Caki2 (cell line): ENCODE measurements at regions not wholly inside any gene's neighbourhood (a gene's known extent, or its start where the extent isn't known, plus 50 kb on each side); places are given as distances from the start of the nearest gene placed in this dataset.

ENCODE experiments used
- DNase-seq: peaks from one replicate; pipeline ENCODE4 v3.0.0-alpha.2; 2015; ENCODE audit warnings: low read depth
- in situ Hi-C: cut with HindIII; loops from 2 replicates; pipeline ENCODE4 v1.10.0; 2016; ENCODE audit warnings: low sequenced_read_pairs, low pct_unique_long_range_greater_than_20kb, mixed read lengths

GRCh38 chr3:71973274-71974030 lies 188.5 kb upstream of the PROK2 start:
- in situ Hi-C loops: no loop called here
- peak; percentile 27 for DNase-seq

- in situ Hi-C loops: no loop called here
- DNase-seq: peak; percentile 50
These were observed 187.1 kb upstream of the PROK2 start for GRCh38 chr3:71972031-71972430.

- in situ Hi-C loops: no loop called here
- DNase-seq: no peak
These were observed 183.6 kb upstream of the PROK2 start for GRCh38 chr3:71968544-71968943.

GRCh38 chr3:71966185-71966584 lies 181.2 kb upstream of the PROK2 start:
- in situ Hi-C loops: no loop called here
- DNase-seq: no peak

GRCh38 chr3:71964170-71964569 lies 179.2 kb upstream of the PROK2 start:
- no peak for DNase-seq
- in situ Hi-C loops: no loop called here

- no peak for DNase-seq
- in situ Hi-C loops: no loop called here
These were observed 177.8 kb upstream of the PROK2 start for GRCh38 chr3:71962561-71963240.

GRCh38 chr3:71961891-71962290 lies 176.9 kb upstream of the PROK2 start:
- in situ Hi-C loops: no loop called here
- no peak for DNase-seq

GRCh38 chr3:71961378-71961777 lies 176.4 kb upstream of the PROK2 start:
- in situ Hi-C loops: no loop called here
- DNase-seq: no peak

- in situ Hi-C loops: no loop called here
- no peak for DNase-seq
These were observed 173.6 kb upstream of the PROK2 start for GRCh38 chr3:71958533-71958932.

- in situ Hi-C loops: no loop called here
These were observed 171.8 kb upstream of the PROK2 start for GRCh38 chr3:71956716-71957115.

GRCh38 chr3:71956069-71956340 lies 171.1 kb upstream of the PROK2 start:
- DNase-seq: no peak
- in situ Hi-C loops: no loop called here

More at GRCh38 chr3:71956716-71957115, 171.8 kb upstream of the PROK2 start:
- DNase-seq: no peak

- DNase-seq: peak; percentile 71
- in situ Hi-C loops: no loop called here
These were observed 170.5 kb upstream of the PROK2 start for GRCh38 chr3:71955240-71956068.

- DNase-seq: no peak
- in situ Hi-C loops: no loop called here
These were observed 166.9 kb upstream of the PROK2 start for GRCh38 chr3:71951842-71952241.

GRCh38 chr3:71951361-71951760 lies 166.4 kb upstream of the PROK2 start:
- in situ Hi-C loops: no loop called here
- DNase-seq: no peak

- in situ Hi-C loops: no loop called here
- DNase-seq: no peak
These were observed 164.5 kb upstream of the PROK2 start for GRCh38 chr3:71949442-71949841.

- in situ Hi-C loops: no loop called here
- no peak for DNase-seq
These were observed 159.6 kb upstream of the PROK2 start for GRCh38 chr3:71944482-71945065.

- DNase-seq: no peak
- in situ Hi-C loops: no loop called here
These were observed 157.7 kb upstream of the PROK2 start for GRCh38 chr3:71942432-71943187.

- DNase-seq: no peak
- in situ Hi-C loops: no loop called here
These were observed 155.5 kb upstream of the PROK2 start for GRCh38 chr3:71940486-71940885.
